ENCODE measurements at regions not wholly inside any gene's neighbourhood (a gene's known extent, or its start where the extent isn't known, plus 50 kb on each side); places are given as distances from the start of the nearest gene placed in this dataset.

- no peaks in the 10 kb centered on the region for H3F3A ChIP-seq (ENCODE audit: insufficient read depth)
- H3K27me3 ChIP-seq (replicated peaks; ENCODE audit: insufficient read depth) = no peaks in the 10 kb centered on the region
- no peak overlapping the region for H2AFZ ChIP-seq
- in situ Hi-C loops (cut with MboI) = no loop called here
- TF ChIP-seq EZH2phosphoT487 (IDR thresholded peaks at IDR 0.05; ENCODE audit: insufficient read depth, low read depth) = no peak
- no peak for TF ChIP-seq EZH2 (IDR thresholded peaks at IDR 0.05; ENCODE audit: insufficient read depth, poor library complexity, severe bottlenecking)
- no peak overlapping the region for H3K27ac ChIP-seq
- WGBS, 2 experiments (ENCODE audit: low coverage in 1 of 2, low lambda C conversion rate in 2 of 2, missing lambda C conversion rate in 2 of 2) = 14 to 19% methylated on average over 2 of the region's 2 CpGs
- DNase-seq = no peak
- H3K4me2 ChIP-seq (ENCODE audit: unreplicated experiment) = no peak overlapping the region
- no peak overlapping the region for H3K4me3 ChIP-seq
- H3K9ac ChIP-seq = no peak overlapping the region
- no peaks in the 10 kb centered on the region for H4K20me1 ChIP-seq (ENCODE audit: insufficient read depth)
- no peaks in the 10 kb centered on the region for H3K36me3 ChIP-seq (ENCODE audit: low read depth)
- H3K9me3 ChIP-seq (ENCODE audit: low read depth) = no peaks in the 10 kb centered on the region
- no peaks in the 10 kb centered on the region for H3K9me2 ChIP-seq (ENCODE audit: insufficient read depth)
- no peaks in the 10 kb centered on the region for H3K79me2 ChIP-seq (ENCODE audit: insufficient read depth)
- no peaks in the 10 kb centered on the region for H3K4me1 ChIP-seq (ENCODE audit: insufficient read depth)
Observed at GRCh38 chr21:20789729-20790500, 208.3 kb upstream of the NCAM2 start.

DNA sequence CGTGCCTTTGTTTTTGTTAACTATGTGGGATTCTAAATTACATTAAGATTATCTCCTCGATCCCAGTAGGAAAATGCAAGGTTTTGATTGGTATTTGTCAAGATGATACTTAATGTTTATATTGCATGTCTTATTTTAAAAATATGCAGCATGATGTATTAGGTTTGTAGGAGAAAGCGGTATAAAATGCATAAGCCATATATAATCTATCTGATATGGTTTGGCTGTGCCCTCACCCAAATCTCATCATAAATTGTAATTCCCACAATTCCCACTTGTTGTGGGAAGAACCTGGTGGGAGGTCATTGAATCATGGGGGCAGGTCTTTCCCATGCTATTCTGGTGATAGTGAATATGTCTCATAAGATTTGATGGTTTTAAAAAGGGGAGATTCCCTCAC is 198.1 kb upstream of the NCAM2 start:
- WGBS, 2 experiments (ENCODE audit: low coverage in 1 of 2, low lambda C conversion rate in 2 of 2, missing lambda C conversion rate in 2 of 2) = 46 to 56% methylated on average over 3 of the region's 3 CpGs
- in situ Hi-C loops (cut with MboI) = no loop called here

GRCh38 chr21:20802201-20802600 is 196.0 kb upstream of the NCAM2 start:
- no peaks in the 10 kb centered on the region for H3F3A ChIP-seq (ENCODE audit: insufficient read depth)
- 32 to 36% methylated on average over 4 of the region's 4 CpGs for WGBS, 2 experiments (ENCODE audit: low coverage in 1 of 2, low lambda C conversion rate in 2 of 2, missing lambda C conversion rate in 2 of 2)
- in situ Hi-C loops (cut with MboI) = no loop called here
- no peaks in the 10 kb centered on the region for H4K20me1 ChIP-seq (ENCODE audit: insufficient read depth)
- H2AFZ ChIP-seq = no peak overlapping the region
- H3K9me2 ChIP-seq (ENCODE audit: insufficient read depth) = no peaks in the 10 kb centered on the region
- no peaks in the 10 kb centered on the region for H3K79me2 ChIP-seq (ENCODE audit: insufficient read depth)
- H3K4me2 ChIP-seq (ENCODE audit: unreplicated experiment) = no peak overlapping the region
- no peaks in the 10 kb centered on the region for H3K9me3 ChIP-seq (ENCODE audit: low read depth)
- DNase-seq = no peak
- H3K27ac ChIP-seq = no peak overlapping the region
- TF ChIP-seq EZH2 (IDR thresholded peaks at IDR 0.05; ENCODE audit: insufficient read depth, poor library complexity, severe bottlenecking) (no peak), EZH2phosphoT487 (IDR thresholded peaks at IDR 0.05; ENCODE audit: insufficient read depth, low read depth) (no peak)
- no peaks in the 10 kb centered on the region for H3K36me3 ChIP-seq (ENCODE audit: low read depth)
- H3K4me1 ChIP-seq (ENCODE audit: insufficient read depth) = no peaks in the 10 kb centered on the region
- H3K9ac ChIP-seq = no peak overlapping the region
- H3K27me3 ChIP-seq (replicated peaks; ENCODE audit: insufficient read depth) = no peaks in the 10 kb centered on the region
- no peak overlapping the region for H3K4me3 ChIP-seq

More for the DNA sequence above, 198.1 kb upstream of the NCAM2 start:
- Histone ChIP-seq H3K4me2 (ENCODE audit: unreplicated experiment) (no peak overlapping the region), H3K9me2 (ENCODE audit: insufficient read depth) (no peaks in the 10 kb centered on the region), H4K20me1 (ENCODE audit: insufficient read depth) (no peaks in the 10 kb centered on the region), H3K27ac (no peak overlapping the region), H3K36me3 (ENCODE audit: low read depth) (no peaks in the 10 kb centered on the region), H3K4me3 (no peak overlapping the region), H3F3A (ENCODE audit: insufficient read depth) (no peaks in the 10 kb centered on the region), H3K9me3 (ENCODE audit: low read depth) (peaks cover 4% of the 10 kb centered on the region), H3K27me3 (replicated peaks; ENCODE audit: insufficient read depth) (no peaks in the 10 kb centered on the region), H3K4me1 (ENCODE audit: insufficient read depth) (no peaks in the 10 kb centered on the region), H2AFZ (no peak overlapping the region), H3K9ac (no peak overlapping the region), H3K79me2 (ENCODE audit: insufficient read depth) (no peaks in the 10 kb centered on the region)
- no peak for DNase-seq
- no peak for TF ChIP-seq EZH2 (IDR thresholded peaks at IDR 0.05; ENCODE audit: insufficient read depth, poor library complexity, severe bottlenecking)
- TF ChIP-seq EZH2phosphoT487 (IDR thresholded peaks at IDR 0.05; ENCODE audit: insufficient read depth, low read depth) = no peak

GRCh38 chr21:20802631-20803260 is 195.5 kb upstream of the NCAM2 start:
- Histone ChIP-seq H3F3A (ENCODE audit: insufficient read depth) (no peaks in the 10 kb centered on the region), H3K4me2 (ENCODE audit: unreplicated experiment) (no peak overlapping the region), H2AFZ (no peak overlapping the region), H3K27me3 (replicated peaks; ENCODE audit: insufficient read depth) (no peaks in the 10 kb centered on the region), H4K20me1 (ENCODE audit: insufficient read depth) (no peaks in the 10 kb centered on the region), H3K4me3 (no peak overlapping the region), H3K9me2 (ENCODE audit: insufficient read depth) (no peaks in the 10 kb centered on the region), H3K9me3 (ENCODE audit: low read depth) (no peaks in the 10 kb centered on the region), H3K9ac (no peak overlapping the region), H3K79me2 (ENCODE audit: insufficient read depth) (no peaks in the 10 kb centered on the region), H3K27ac (no peak overlapping the region), H3K36me3 (ENCODE audit: low read depth) (no peaks in the 10 kb centered on the region), H3K4me1 (ENCODE audit: insufficient read depth) (no peaks in the 10 kb centered on the region)
- WGBS, 2 experiments (ENCODE audit: low coverage in 1 of 2, low lambda C conversion rate in 2 of 2, missing lambda C conversion rate in 2 of 2) = 26 to 31% methylated on average over 8 of the region's 8 CpGs
- DNase-seq = no peak
- TF ChIP-seq EZH2 (IDR thresholded peaks at IDR 0.05; ENCODE audit: insufficient read depth, poor library complexity, severe bottlenecking) (no peak), EZH2phosphoT487 (IDR thresholded peaks at IDR 0.05; ENCODE audit: insufficient read depth, low read depth) (no peak)
- in situ Hi-C loops (cut with MboI) = no loop called here
